NCI-H2107 treated with DMSO at 0.1 percent for 48 hours (cell line): ENCODE measurements at regions not wholly inside any gene's neighbourhood (a gene's known extent, or its start where the extent isn't known, plus 50 kb on each side); places are given as distances from the start of the nearest gene placed in this dataset.

Experiments used
- DNase-seq: peaks from one replicate; lab custom pipeline; 2025; ENCODE audit not compliant: unreplicated experiment; lab: John Stamatoyannopoulos, UW

- no peak for DNase-seq
Observed at GRCh38 chr4:62196338-62196737, 996.2 kb downstream of the ADGRL3 start.

- no peak for DNase-seq
Observed at GRCh38 chr4:62194342-62194741, 994.2 kb downstream of the ADGRL3 start.

DNA sequence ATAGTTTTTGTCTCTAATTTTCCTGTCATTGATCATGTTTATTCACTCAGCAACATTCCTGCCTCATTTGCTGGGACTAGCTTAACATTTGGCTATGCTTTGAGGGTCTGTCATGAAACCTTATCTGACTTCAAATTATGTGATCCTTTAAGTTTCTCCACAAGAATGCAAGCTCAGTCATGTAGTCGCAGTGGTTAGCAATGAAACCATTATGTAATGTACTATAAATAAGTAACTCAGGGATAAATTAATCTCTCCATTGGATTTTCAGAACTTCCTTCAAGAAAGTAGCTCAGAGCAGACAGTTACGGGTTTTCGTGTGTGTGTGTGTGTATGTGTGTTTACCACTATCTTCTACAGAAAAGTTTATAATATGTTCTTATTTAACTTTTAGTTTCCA lies 993.6 kb downstream of the ADGRL3 start:
- DNase-seq: no peak

DNA sequence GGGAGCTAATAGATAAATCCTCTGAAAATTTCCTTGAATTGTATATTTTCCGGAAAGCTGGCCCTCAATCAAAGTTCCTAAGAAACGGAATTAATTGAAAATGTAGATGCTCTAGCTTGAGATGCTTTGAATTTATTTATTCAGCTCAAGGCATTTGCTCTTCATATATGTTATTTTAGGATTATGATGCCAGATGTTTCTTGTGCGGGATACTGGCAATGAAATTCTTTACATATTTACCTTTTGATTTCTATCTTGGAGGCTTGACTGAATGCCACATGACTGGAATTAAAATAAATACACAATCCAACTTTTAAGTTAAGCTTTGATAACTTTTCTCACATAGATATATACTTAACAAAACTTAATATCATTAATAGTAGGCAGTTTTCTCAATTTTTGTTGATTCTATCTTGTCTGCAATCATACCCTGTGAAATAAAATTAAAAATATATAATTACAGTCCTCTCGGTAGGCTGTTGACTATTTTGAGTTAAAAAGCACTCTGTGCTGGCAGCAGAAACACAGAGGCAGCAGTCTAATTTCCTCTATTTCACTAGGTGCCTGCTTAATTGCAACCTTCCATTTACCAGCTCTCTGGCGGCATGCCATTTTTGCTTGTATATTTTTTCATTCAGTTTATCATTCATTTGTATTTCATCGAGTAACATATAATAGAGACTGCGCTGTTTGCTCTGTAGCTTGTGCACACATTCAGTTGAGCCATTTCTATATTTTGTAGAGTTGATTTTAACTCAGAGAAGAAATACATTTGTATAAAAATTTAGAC lies 991.5 kb downstream of the ADGRL3 start:
- no peak for DNase-seq

DNA sequence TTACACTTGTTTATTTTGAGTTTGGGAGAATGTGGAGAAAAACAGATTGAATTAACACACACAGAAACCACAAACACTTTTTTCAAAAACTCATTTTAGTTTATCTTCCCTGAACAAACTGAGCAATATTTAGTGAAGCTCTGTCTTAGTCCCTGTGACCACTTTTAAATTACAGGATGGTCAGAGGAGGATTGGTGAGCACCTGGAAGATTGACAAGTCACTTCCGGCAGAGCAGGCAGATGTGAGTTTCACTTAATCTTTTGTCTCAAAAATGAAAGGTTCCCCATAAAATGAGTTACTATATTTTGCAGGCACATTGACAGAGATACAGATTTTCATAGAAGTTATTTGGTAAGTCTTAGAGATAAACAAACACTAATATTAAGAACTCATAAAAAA lies 970.1 kb downstream of the ADGRL3 start:
- DNase-seq: no peak

DNA sequence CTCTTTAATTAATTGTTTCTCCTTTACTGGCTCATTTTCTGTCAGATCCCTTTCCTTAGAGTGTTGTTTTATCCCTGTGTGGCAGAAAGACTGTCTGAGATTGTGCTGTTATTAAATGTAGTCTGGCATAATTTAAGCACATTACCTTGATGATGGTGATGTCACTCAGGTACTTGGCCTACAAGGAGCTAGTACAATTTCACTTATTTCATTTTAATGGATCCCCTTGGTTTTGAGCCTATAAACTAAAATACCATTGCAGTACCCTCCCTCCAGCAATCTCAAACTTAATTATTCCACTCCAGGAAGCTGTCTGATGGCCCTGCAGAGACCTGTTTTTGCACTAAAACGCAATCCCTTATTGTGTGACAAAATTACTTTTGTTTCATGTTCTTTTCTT lies 968.6 kb downstream of the ADGRL3 start:
- no peak for DNase-seq

- DNase-seq: no peak
Observed at GRCh38 chr4:62162606-62163005, 962.5 kb downstream of the ADGRL3 start.

DNA sequence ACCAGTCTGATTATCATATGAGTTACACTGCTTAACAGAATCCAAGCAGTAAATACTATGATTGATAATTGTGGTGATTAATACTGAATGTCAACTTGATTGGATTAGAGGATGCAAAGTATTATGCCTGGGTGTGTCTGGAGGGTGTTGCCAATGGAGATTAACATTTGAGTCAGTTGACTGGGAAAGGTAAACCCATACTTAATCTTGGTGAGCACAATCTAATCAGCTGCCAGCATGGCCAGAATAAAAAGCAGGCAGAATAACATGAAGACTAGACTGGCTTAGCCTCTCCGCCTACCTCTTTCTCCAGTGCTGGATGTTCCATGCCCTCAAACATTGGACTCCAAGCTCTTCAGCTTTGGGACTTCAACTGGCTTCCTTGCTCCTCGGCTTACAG lies 961.3 kb downstream of the ADGRL3 start:
- no peak for DNase-seq

DNA sequence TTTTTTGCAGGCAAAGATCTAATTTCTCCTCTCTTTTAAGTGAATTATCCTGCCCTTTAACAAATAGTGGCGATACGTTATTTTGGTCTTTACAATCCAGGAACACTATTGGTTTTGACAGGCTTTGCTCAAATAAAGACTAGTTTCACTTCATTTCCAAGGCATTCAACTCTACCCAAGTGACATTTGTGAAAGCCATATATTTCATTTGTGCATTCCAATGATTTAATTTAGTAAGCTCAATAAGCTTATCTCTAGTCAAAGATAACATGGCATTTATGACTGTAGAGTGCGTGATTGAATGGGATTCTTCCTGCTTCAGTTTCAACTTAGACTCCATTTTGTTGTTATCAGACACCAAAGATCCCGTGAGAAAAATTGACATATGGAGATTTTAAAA lies 959.8 kb downstream of the ADGRL3 start:
- DNase-seq: no peak

DNA sequence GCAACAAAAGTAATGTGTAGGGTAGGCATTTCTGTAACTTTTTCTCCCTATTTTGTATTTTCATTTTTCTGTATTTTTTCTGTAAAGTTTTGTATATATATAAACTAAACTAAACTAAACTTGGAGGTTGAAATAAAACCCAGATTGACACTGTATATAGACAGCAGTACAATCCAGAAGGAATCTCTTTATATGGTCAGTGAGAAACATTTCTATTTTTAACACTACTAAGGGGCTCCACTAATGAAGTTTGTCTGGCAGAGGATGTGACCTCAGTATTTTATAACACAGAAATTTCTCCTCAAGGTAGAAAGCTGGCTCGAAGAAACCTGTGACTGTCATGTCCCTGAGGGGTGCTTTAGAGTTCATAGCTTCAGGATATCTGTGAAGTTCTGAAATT lies 959.2 kb downstream of the ADGRL3 start:
- DNase-seq: no peak

DNA sequence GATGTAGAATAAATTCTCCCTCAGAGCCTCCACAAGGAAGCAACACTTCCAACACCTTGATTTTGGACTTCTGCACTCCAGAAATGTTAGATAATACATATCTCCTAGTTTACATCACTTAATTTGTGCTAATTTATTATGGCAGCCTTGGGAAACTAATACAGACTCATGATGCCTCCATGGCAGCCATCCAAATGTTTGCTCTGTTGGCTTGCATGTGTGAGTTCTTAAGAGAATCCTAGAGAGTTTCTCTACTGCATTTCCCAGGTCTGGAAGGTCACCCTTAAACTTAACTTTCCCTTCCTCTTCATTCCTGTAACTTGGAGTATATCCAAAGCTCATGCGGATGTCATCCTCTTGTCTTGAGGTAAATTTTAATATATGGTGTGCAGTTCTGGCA lies 956.1 kb downstream of the ADGRL3 start:
- DNase-seq: no peak

GRCh38 chr4:62145276-62145675 lies 945.1 kb downstream of the ADGRL3 start:
- DNase-seq: no peak

DNA sequence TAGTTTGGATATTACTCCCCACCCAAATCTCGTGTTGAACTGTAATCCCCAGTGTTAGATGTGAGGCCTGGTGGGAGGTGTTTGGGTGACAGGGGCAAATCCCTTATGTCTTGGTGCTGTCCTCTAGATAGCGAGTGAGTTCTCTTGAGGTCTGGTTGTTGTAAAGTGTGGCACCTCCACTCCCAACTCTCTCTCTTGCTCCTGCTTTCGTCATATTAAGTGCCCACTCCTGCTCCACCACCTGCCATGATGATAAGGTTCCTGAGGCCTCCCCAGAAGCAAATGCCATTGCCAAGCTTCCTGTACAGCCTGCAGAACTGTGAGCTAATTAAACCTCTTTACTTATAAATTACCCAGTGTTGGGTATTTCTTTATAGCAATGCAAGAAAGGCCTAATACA lies 944.3 kb downstream of the ADGRL3 start:
- DNase-seq: no peak

- DNase-seq: no peak
Observed at GRCh38 chr4:62135565-62136156, 935.5 kb downstream of the ADGRL3 start.

DNA sequence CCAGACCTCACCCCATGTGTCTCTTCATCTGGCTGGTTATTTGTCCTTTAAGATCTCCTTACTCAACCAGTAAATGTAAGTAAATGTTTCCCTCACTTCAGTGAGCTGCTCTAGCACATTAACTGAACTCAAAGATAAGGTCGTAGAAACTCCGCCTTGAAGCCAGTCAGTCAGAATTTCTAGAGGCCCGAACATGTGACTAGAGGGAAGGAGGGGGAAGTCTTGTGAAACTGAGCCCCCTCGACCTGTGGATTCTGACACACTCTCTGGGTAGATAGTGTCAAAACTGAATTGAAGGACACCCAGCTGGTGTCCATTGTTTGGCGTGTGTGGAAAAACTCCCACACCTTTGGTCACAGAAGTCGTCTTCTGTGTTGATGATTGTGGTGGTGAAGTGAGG lies 933.9 kb downstream of the ADGRL3 start:
- no peak for DNase-seq

- no peak for DNase-seq
Observed at GRCh38 chr4:62133101-62133897, 933.2 kb downstream of the ADGRL3 start.

DNA sequence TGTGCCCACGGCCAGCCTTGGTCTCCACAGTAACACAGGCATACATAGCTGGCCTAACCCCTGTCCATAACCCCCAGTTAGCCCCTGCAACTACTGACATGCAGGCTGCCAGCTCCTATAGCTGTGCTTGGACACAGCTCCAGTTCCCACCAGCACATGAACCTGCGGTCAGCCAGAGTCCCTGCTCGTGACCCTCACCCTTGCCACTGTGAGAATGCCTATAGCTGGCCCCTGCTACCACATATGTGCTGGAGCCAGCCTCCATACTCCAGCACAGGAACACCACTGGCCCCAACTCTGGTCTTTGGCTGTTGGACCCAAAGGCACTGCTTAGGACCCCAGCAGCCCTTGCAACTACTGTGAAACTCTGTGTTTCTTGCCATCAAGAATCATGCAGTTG lies 930.9 kb downstream of the ADGRL3 start:
- DNase-seq: no peak

GRCh38 chr4:62130637-62131036 lies 930.5 kb downstream of the ADGRL3 start:
- no peak for DNase-seq

GRCh38 chr4:62130230-62130629 lies 930.1 kb downstream of the ADGRL3 start:
- DNase-seq: no peak
